NCI-H345 treated with DMSO at 0.1 percent for 48 hours (cell line): ENCODE measurements at regions not wholly inside any gene's neighbourhood (a gene's known extent, or its start where the extent isn't known, plus 50 kb on each side); places are given as distances from the start of the nearest gene placed in this dataset.

ENCODE experiments used
- DNase-seq: peaks from one replicate; lab custom pipeline; 2025; ENCODE audit not compliant: unreplicated experiment; lab: John Stamatoyannopoulos, UW

GRCh38 chr16:86825631-86826030 lies 247.3 kb downstream of the FOXL1 start:
- no peak for DNase-seq

GRCh38 chr16:86826941-86827340 lies 248.6 kb downstream of the FOXL1 start:
- no peak for DNase-seq

GRCh38 chr16:86827521-86827920 lies 249.2 kb downstream of the FOXL1 start:
- DNase-seq: no peak

GRCh38 chr16:86828202-86828601 lies 249.9 kb downstream of the FOXL1 start:
- DNase-seq: no peak

GRCh38 chr16:86828653-86829052 lies 250.3 kb downstream of the FOXL1 start:
- DNase-seq: no peak

- no peak for DNase-seq
These were observed 253.0 kb downstream of the FOXL1 start for GRCh38 chr16:86831366-86831765.

- DNase-seq: no peak
These were observed 254.8 kb downstream of the FOXL1 start for GRCh38 chr16:86833136-86833535.

- no peak for DNase-seq
These were observed 256.2 kb downstream of the FOXL1 start for GRCh38 chr16:86834451-86835035.

- DNase-seq: no peak
These were observed 257.6 kb downstream of the FOXL1 start for GRCh38 chr16:86835982-86836381.

- DNase-seq: no peak
These were observed 258.3 kb downstream of the FOXL1 start for GRCh38 chr16:86836503-86837129.

- no peak for DNase-seq
These were observed 265.5 kb downstream of the FOXL1 start for GRCh38 chr16:86843812-86844211.

GRCh38 chr16:86844695-86845094 lies 266.3 kb downstream of the FOXL1 start:
- no peak for DNase-seq

GRCh38 chr16:86846136-86846535 lies 267.8 kb downstream of the FOXL1 start:
- DNase-seq: no peak

GRCh38 chr16:86848821-86849220 lies 270.5 kb downstream of the FOXL1 start:
- no peak for DNase-seq

- no peak for DNase-seq
These were observed 272.3 kb downstream of the FOXL1 start for GRCh38 chr16:86850670-86851069.

GRCh38 chr16:86852135-86852534 lies 273.8 kb downstream of the FOXL1 start:
- no peak for DNase-seq

- DNase-seq: no peak
These were observed 275.8 kb downstream of the FOXL1 start for GRCh38 chr16:86854058-86854621.

GRCh38 chr16:86854626-86855294 lies 276.4 kb downstream of the FOXL1 start:
- no peak for DNase-seq

- no peak for DNase-seq
These were observed 278.7 kb downstream of the FOXL1 start for GRCh38 chr16:86856946-86857586.

- no peak for DNase-seq
These were observed 279.5 kb downstream of the FOXL1 start for GRCh38 chr16:86857807-86858206.

- DNase-seq: no peak
These were observed 280.2 kb downstream of the FOXL1 start for GRCh38 chr16:86858501-86858900.
